MG63 (cell line): ENCODE measurements at regions not wholly inside any gene's neighbourhood (a gene's known extent, or its start where the extent isn't known, plus 50 kb on each side); places are given as distances from the start of the nearest gene placed in this dataset.

ENCODE experiments used
- DNase-seq: peaks from one replicate; pipeline ENCODE4 v3.0.0-alpha.2; 2020
- H3K27me3 ChIP-seq: fragments of 250-450 bp; sonication (Bioruptor Pico); 2 replicates; pipeline ENCODE4 v1.5.1; 2020; ENCODE audit warnings: mild to moderate bottlenecking, moderate library complexity
- H3K36me3 ChIP-seq: fragments of 250-450 bp; sonication (Bioruptor Pico); 2 replicates; pipeline ENCODE4 v1.5.1; 2020; ENCODE audit warnings: mild to moderate bottlenecking, moderate library complexity
- H3K4me3 ChIP-seq: fragments of 250-450 bp; sonication (Bioruptor Pico); 2 replicates; pipeline ENCODE4 v1.5.1; 2020; ENCODE audit warnings: mild to moderate bottlenecking, moderate library complexity
- H3K9me3 ChIP-seq: fragments of 250-450 bp; sonication (Bioruptor Pico); 2 replicates; pipeline ENCODE4 v1.5.1; 2020; ENCODE audit warnings: mild to moderate bottlenecking, moderate library complexity

DNA sequence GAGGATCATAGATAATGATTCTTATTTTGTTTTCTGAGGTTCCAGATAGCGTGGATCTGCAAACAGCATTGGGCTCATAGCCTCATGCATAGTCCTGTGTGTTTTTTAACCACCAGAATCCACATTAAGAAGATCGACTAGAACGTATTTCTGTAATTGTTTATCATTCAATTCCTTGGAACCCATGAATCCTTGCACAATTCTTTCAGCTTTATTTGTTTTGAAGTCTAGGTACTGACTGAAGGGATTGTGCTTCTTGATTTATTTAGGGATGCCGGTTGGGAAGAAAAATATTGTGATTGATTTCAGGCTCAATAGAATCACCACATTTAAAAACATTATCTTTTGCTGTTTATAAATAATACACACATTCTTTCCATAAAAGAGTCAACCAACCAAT is 314.6 kb upstream of the ZNF717 start:
- H3K9me3 ChIP-seq, result no peaks in the 10 kb centered on the region
- no peak for DNase-seq
- no peaks in the 10 kb centered on the region for H3K27me3 ChIP-seq
- no peaks in the 10 kb centered on the region for H3K36me3 ChIP-seq
- H3K4me3 ChIP-seq, result no peak overlapping the region

DNA sequence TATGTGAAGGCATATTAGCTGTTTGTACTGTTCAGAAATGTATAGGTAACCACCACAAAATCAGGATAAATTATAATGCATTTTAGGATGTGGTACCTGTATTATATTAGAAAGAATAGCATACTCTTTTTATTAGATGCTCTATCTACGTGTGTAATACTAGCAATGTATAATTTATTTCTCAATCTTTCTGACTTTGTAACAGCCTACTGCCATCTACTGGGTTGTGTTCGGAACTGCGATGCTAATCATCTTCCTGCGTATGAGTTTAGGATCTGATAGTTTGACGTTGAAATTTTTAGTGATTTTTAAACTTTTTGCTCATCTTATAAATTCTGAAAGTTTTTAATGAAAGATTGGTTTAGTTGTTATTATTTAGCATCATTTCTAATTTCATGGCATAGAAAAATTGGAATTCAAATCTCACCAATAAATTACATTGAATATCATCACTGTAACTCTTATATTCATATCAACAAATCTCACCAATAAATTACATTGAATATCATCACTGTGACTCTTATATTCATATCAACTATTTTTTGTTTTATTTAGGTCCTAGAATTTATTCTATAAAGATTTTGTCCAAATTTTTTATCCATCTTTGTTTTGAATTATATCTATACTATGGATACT is 322.7 kb upstream of the ZNF717 start:
- Histone ChIP-seq H3K36me3 (no peaks in the 10 kb centered on the region), H3K9me3 (no peaks in the 10 kb centered on the region), H3K4me3 (no peak overlapping the region), H3K27me3 (no peaks in the 10 kb centered on the region)
- peak; percentile 12 for DNase-seq

DNA sequence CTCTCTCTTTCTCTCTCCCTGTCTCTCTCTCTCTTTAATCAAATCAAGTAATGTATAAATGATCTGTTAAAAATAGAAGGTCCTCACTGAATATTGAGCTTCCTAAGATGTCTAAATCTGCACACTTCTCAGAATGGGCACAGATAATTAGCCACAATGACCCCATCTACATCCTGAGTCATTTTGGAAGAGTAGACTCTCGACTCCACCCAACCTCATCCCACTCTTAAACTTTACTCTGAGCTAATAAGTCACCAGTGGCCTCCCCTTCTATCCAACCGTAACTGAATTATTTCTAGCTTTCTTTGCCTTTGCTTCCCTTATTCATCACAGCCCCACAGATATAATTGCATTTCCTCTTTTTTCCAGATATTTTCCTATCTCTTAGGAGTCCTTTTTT is 326.5 kb upstream of the ZNF717 start:
- H3K4me3 ChIP-seq, result no peak overlapping the region
- DNase-seq, result no peak
- H3K36me3 ChIP-seq, result no peaks in the 10 kb centered on the region
- no peaks in the 10 kb centered on the region for H3K27me3 ChIP-seq
- no peaks in the 10 kb centered on the region for H3K9me3 ChIP-seq

DNA sequence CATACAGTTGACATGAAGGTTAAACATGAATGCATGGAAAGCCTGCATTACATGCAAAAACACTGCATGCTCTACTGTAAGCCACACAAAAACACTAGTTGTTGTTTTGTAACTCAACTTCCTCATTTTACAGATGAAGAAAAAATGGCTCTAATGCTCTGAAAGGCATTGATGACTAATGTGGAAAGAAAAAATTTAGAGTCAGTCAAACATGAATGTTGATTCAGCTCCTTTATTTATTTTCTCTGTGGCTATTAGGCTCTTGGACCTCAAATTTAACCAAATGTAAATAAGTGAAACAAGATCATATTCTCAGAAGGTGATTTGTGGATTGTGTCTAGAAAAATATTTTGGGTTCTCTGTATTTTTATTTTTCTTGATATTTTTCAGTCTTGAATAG is 336.7 kb upstream of the ZNF717 start:
- Histone ChIP-seq H3K4me3 (no peak overlapping the region), H3K36me3 (no peaks in the 10 kb centered on the region), H3K9me3 (no peaks in the 10 kb centered on the region), H3K27me3 (no peaks in the 10 kb centered on the region)
- no peak for DNase-seq

DNA sequence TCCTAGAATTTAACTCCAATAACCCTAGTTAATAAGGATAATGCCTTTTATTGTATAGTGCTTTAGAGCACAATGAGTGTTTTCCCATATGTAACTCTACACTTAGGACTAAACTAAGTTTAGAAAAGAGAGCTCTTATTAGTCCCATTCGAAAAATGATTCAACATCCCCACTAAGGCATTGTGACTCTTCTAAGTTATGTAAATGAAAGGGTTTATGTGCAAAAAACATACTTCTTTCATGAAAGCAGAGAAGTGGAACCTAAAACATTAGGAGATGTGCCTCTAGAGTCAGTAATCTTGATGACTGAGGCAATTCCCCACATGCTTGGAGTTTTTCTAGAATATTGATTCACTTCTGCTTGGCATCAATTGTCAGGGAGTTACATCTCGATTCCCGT is 344.1 kb upstream of the ZNF717 start:
- no peaks in the 10 kb centered on the region for H3K9me3 ChIP-seq
- DNase-seq, result no peak

DNA sequence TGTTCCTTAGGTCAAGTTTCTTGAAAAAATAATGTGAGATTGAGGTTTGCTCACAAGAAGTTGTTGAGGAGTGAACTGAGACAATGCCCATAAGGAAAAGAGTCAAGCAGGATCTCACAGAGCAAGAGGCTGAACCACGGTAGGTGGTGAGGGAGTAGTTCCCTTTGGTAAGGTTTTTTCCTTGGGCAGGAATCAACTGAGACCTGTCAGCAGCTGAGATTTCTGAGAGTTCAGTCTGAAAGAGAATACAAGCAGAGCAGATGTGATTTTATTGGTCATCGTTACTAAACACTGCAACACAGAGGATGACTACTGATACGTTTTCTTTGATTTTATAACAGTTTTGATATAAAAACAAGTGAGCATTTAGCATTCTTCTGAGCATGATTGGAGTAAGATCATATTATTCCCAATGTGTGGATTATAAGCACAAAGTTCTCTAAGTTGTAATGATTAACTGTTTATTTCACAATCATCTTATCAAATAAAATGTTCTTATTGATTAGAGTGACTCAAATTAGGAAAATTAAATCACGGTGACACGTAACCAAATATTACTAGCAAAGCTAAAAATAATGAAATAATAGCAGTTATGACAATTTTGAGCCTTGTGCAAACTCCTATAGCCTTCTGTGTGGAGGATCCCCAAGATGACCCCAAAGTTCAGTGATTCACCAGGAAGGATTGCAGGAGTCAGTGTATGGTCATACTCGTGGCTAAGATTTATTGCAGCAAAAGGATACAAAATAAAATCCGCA is 346.2 kb upstream of the ZNF717 start:
- Histone ChIP-seq H3K4me3 (no peak overlapping the region), H3K36me3 (no peaks in the 10 kb centered on the region), H3K9me3 (no peaks in the 10 kb centered on the region), H3K27me3 (no peaks in the 10 kb centered on the region)
- peak; percentile 30 for DNase-seq

More for the DNA sequence above, 344.1 kb upstream of the ZNF717 start:
- Histone ChIP-seq H3K36me3 (no peaks in the 10 kb centered on the region), H3K4me3 (no peak overlapping the region), H3K27me3 (no peaks in the 10 kb centered on the region)

DNA sequence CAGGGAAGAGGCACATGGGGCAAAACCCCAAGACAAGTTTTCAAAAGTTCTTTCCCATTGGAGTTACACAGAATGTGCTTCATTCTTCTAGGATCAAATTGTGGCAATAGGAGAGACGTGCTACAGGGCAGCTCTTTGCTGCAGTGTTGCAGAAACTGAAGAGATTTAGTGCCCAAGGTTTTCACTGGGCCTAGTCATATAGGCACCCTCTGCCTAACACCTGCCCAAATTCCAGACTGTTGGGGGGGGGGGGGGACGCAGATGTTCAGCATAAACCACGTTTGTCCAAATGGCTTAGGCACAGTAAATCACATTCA is 346.8 kb upstream of the ZNF717 start:
- no peak for DNase-seq
- no peaks in the 10 kb centered on the region for H3K27me3 ChIP-seq
- H3K36me3 ChIP-seq, result no peaks in the 10 kb centered on the region
- H3K9me3 ChIP-seq, result no peaks in the 10 kb centered on the region
- H3K4me3 ChIP-seq, result no peak overlapping the region

DNA sequence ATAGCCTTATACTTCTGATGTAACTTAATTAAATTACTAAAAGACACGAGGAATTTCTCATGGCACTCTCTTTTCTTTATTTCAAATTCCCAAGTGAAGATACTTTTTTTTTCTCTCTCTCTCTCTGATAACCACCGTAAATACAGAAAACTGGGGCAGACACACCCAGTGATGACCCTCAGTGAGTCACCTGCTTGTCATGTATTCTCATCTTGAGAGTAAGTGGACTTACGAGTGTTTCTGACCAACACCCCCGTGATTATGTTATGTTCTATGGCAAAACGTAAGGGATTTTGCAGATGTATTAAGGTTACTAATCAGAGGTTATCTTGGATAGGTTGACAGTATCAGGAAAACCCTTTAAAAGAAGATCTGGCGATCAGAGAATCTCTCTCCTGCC is 348.8 kb upstream of the ZNF717 start:
- H3K9me3 ChIP-seq, result no peaks in the 10 kb centered on the region
- no peaks in the 10 kb centered on the region for H3K36me3 ChIP-seq
- no peaks in the 10 kb centered on the region for H3K27me3 ChIP-seq
- DNase-seq, result peak; percentile 1
- no peak overlapping the region for H3K4me3 ChIP-seq

DNA sequence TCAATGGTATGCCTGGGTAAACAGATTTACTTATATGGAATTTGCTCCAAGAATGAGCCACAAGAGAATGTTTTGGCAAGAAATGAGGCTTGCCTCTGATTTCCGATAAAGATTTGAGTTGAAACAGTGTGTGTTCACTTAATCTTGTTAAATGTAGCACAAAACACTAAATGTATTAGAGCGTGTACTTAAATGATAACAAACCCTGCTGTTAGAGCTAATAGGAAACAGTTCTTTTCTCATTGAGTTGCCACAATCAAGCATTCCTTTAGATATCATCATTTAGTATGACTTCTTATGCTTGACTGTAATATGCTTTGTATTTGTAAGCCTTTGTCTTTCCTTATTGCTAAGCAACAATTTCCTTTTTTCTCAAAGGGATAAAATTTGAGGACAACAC is 353.6 kb upstream of the ZNF717 start:
- Histone ChIP-seq H3K27me3 (no peaks in the 10 kb centered on the region), H3K36me3 (no peaks in the 10 kb centered on the region), H3K9me3 (no peaks in the 10 kb centered on the region), H3K4me3 (no peak overlapping the region)
- DNase-seq, result no peak

DNA sequence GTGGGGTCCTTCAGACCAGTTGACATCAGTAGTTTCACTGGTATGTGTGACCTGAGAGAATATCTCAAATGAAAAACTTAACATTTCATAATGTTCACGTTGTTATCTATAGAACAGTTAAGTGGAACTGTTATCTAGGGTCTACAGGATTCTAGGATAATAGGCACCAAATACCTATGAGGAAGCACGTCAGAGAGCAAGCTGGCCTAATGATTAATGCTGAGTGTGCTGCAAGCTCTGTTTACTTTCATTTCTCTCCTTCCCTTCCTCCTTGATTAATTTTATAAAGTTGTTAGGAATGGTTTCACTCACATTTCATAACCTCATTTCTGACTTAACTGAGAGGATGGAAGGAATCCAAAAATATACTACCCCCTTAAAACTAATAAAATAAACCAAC is 362.5 kb upstream of the ZNF717 start:
- Histone ChIP-seq H3K27me3 (no peaks in the 10 kb centered on the region), H3K9me3 (no peaks in the 10 kb centered on the region), H3K36me3 (no peaks in the 10 kb centered on the region), H3K4me3 (no peak overlapping the region)
- no peak for DNase-seq

DNA sequence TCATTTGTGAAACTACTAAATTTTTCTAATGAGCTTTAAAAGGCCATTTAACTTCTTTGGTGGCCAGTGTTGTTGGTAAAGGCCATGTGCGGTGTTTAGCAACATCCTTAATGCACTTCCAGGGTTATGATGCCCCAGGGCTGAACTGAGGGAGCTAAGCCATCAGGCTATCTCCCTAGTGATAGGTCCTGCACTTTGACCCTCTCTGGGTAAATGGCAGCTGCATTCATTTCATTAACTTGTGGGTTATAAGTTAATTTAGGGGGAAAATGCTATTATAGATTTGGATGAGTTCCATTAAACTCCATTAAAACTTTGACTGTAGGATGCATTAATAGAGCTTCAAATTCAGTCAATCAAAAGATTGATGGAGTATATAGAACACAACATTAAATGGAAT is 366.7 kb upstream of the ZNF717 start:
- no peaks in the 10 kb centered on the region for H3K9me3 ChIP-seq
- no peaks in the 10 kb centered on the region for H3K27me3 ChIP-seq
- DNase-seq, result no peak
- no peaks in the 10 kb centered on the region for H3K36me3 ChIP-seq
- H3K4me3 ChIP-seq, result no peak overlapping the region

DNA sequence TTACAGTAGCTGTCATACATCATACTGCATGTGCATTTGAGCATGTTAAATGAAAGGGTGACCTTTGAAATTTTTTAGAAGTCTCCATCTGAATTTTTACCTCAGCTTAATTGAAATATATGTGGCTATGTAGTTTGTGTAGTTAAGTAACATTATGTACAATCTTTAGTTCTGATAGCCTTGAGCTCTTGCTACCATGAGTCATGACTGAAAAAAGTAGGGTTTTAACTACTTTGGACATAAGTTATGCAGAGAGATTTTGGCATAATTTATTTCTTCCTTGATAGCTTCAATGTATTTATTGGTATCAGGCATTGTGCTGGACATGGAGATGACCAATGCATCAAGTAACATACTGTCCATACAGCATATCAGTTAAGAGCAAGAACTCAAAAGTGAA is 376.5 kb upstream of the ZNF717 start:
- no peaks in the 10 kb centered on the region for H3K27me3 ChIP-seq

DNA sequence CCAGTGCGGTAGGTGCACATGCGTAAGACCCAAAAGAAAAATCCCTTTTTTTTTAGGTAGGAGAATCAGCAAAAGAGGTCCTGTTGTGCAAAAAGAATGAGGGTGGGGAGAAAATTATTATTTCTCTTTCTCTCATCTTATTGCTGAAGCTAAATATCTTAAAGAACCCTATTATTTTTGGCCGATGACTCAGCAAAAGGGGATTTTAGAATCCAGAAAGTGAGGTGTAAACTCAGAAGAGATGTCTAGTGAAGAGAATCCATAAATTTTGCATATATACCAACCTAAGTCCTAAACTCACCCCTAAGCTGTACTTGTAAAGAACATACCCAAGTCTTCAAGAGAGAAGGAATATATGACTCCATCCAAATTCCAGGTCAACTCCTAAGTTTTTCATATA is 386.3 kb upstream of the ZNF717 start:
- DNase-seq, result no peak
- H3K27me3 ChIP-seq, result no peaks in the 10 kb centered on the region
- H3K36me3 ChIP-seq, result no peaks in the 10 kb centered on the region
- H3K9me3 ChIP-seq, result no peaks in the 10 kb centered on the region
- no peak overlapping the region for H3K4me3 ChIP-seq

More for the DNA sequence above, 376.5 kb upstream of the ZNF717 start:
- DNase-seq, result no peak
- no peak overlapping the region for H3K4me3 ChIP-seq
- H3K36me3 ChIP-seq, result no peaks in the 10 kb centered on the region
- H3K9me3 ChIP-seq, result no peaks in the 10 kb centered on the region

DNA sequence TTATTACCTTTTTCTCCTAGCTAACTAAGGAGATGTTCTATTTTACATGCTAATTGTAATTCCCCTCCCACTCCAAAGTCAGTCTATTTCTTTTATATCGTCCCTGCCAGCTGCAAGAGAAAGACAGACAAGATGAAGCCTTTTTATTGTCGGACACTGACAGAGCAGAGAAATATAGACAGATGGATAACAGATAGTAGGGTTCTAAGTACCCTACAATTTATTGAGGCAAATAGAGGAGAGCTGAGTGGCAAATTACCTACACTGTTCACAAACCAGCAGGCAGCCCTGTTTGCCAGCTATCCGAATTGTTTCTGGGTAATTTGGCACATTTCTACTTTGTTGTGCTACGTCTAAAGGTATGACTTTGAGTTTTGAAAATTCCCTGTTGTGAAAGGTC is 392.3 kb upstream of the ZNF717 start:
- DNase-seq, result no peak
- Histone ChIP-seq H3K27me3 (no peaks in the 10 kb centered on the region), H3K36me3 (no peaks in the 10 kb centered on the region), H3K4me3 (no peak overlapping the region), H3K9me3 (no peaks in the 10 kb centered on the region)

DNA sequence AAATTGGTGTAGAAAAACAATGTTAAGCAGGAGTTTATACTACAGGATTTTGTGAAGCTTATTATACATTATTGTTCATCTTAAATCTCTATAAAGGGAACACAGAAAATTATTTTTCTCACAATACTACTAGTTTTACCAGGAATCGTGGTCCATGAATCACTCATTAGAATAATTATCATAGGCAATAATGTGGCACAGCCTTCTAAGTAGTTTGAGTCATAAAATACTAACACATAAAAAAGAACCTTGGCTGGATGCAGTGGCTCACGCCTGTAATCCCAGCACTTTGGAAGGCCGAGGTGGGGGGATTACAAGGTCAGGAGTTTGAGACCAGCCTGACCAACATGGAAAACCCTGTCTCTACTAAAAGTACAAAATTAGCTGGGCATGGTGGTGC is 393.1 kb upstream of the ZNF717 start:
- no peaks in the 10 kb centered on the region for H3K9me3 ChIP-seq
- no peaks in the 10 kb centered on the region for H3K27me3 ChIP-seq
- H3K4me3 ChIP-seq, result no peak overlapping the region
- no peak for DNase-seq
- H3K36me3 ChIP-seq, result no peaks in the 10 kb centered on the region

DNA sequence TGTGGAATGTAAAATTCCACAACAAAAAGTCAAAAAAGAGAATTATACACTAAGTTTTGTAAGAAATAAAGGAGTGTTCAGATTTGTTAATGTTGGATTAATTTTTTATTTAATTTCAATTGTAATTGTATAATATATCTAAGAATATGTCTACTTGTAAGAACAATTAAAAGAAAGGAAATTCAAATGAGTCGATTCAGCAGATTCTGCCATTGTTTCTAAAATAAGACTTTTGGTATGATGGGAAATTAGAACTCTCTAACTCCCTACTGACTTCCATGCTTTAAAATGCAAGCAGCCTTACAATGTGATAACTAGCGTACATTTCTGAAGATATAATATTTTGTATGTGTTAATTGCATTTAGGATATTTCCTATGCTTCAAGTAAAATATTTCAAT is 395.9 kb upstream of the ZNF717 start:
- no peak for DNase-seq
- Histone ChIP-seq H3K4me3 (no peak overlapping the region), H3K27me3 (no peaks in the 10 kb centered on the region), H3K36me3 (no peaks in the 10 kb centered on the region), H3K9me3 (no peaks in the 10 kb centered on the region)

DNA sequence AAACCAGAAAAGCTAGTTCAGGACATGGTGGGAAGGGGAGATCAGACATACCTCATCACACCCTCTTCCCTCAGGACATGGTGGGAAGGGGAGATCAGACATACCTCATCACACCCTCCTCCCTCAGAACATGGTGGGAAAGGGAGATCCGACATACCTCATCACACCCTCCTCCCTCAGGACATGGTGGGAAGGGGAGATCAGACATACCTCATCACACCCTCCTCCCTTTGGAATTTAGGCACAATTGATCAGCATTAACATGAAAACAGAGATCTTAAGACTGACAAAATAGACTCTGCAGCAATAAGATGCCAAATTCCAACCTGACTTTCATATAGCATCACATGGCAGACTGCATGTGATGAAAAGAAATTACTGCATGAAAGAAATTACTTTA is 412.7 kb upstream of the ZNF717 start:
- Histone ChIP-seq H3K4me3 (no peak overlapping the region), H3K9me3 (no peaks in the 10 kb centered on the region), H3K27me3 (no peaks in the 10 kb centered on the region), H3K36me3 (no peaks in the 10 kb centered on the region)
- DNase-seq, result no peak

DNA sequence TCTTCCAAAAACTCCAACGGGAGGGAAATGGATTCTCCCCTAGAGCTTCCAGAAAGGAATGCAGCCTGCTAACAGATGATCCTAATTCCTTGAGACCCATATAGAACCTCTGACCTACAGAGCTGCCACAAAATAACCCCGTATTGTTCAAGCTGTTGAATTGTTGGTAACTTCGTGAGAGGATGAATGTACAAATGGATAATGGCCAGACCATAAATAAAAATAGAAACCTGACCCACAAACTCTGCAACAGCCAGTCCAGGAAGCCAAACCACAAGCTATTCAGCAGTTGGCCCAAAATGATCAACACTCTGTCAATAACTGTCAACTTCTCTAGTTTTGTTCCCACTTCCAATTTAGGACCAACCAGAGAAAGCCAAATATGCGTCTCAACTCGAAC is 414.0 kb upstream of the ZNF717 start:
- DNase-seq, result peak; percentile 60
- Histone ChIP-seq H3K9me3 (no peaks in the 10 kb centered on the region), H3K36me3 (no peaks in the 10 kb centered on the region), H3K27me3 (no peaks in the 10 kb centered on the region), H3K4me3 (no peak overlapping the region)
